ENCODE measurements at regions not wholly inside any gene's neighbourhood (a gene's known extent, or its start where the extent isn't known, plus 50 kb on each side); places are given as distances from the start of the nearest gene placed in this dataset.

DNA sequence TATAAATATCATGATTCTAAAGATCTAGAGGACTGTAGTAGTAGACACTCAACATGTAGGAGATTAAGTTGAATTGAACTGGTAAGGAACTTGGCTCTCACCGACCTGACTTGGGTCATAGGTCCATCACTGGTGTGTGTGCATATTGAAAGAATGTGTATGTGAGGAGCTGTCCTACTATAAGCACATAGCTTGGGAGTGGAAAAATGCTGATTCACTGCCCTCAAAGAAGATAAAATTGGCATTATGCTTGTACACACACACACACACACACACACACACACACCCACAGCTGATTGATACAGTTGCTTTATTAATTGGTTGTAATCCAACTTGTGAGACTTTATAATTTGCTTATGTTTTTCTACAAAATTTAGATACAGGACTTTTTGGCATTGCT is 411.0 kb upstream of the NR2F2 start:
- DNase-seq (ENCODE audit: low spot score) = no peak

DNA sequence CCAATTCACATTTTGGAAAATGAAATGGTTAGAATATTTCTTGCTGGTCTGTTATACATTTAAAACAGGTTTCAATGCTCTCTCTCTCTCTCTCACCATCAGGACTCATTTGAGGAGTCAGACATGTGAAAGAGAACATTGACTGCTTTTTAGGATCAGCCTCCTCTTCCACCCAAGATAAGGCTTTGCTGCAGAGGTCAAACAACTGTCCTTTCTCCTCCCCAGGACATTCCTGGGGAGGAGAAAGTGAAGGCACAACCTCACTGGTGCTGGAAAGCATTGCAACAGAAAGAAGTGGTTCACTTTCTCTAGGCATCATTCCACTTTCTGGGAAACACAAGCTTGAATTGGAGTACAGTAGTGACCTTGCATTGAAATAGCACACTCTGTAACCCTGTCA is 409.1 kb upstream of the NR2F2 start:
- DNase-seq (ENCODE audit: low spot score) = no peak

DNA sequence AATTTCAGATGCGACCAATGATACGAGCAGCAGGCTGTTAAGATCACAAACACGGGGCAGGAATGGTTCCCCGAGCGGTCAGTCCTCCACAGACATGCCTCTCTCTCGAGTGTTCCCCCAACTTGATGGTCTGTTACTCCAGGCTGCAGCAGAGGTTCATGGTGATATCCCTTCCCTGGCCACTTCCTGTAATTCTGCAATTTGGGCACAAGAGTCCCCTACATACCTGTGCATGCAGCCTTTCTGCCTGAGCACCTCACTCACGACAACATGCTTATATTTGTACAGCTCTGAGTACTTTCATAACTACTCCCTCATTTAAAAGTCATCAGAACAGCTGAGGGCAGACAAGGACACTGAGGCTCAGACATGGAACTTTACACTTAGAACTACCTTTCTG is 408.1 kb upstream of the NR2F2 start:
- no peak for DNase-seq (ENCODE audit: low spot score)

DNA sequence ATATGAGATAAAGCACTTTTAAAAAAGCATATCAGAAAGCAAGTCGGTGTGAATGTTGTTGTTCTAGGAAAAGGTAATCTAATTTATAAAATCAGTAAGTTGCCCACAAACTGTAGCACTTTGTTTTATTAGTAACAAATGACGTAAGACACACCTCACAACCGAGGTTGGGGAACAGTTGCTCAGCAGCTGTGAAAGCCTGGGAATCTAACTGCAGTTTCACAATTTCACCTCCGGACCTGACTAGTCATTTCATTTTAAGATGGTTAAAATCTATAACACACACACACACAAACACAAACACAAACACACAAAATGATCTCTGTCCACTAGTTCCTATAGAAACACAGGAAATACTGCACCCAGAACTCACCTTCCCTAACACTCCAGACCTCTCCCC is 406.7 kb upstream of the NR2F2 start:
- no peak for DNase-seq (ENCODE audit: low spot score)

DNA sequence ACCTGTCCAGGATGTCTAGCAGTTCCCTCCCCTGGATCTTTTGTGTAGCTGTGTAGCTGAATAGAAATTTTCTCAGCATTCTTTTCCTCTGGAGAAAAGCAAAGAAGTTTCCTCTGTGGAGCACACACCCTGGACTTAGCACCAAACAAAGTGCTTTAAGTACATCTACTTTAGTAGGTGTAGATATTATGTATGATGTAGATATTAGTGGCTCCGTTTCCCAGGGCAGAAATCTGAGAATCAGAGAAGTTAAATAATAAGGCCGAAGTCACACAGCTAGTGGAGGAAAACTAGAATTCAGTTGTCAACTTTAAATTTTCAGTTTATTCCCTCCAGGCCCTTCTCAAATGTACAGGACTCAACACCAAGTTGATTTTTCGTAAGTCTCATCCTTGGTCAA is 401.7 kb upstream of the NR2F2 start:
- DNase-seq (ENCODE audit: low spot score) = no peak

DNA sequence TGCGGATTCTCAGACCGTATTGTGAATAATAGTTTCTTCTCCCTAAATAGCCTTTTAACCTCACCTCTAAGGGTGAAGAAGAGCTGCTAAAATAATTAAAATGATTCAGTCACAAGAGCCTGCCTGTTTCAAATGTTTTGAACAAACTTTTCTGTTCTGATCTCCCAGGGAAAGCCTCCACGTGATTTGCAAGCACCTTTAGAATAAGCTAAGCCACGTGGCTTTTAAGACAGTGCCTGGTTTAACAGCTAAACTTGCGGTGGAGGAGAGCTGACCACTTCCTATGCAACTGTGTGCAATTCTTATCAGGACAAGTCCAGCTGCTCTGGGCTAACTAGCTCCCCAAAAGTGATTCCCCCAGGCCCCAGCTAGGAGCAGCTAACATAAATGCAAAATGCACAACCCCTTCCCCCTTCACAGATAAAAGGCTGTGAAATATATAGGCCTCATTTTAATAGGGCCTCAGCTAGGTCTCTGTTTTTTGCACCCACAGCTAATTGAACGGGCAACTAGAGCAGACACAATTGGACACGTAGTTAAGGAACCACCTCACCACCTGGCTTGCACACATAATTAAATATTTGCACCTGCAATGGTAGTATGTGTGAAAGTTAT is 401.2 kb upstream of the NR2F2 start:
- no peak for DNase-seq (ENCODE audit: low spot score)

DNA sequence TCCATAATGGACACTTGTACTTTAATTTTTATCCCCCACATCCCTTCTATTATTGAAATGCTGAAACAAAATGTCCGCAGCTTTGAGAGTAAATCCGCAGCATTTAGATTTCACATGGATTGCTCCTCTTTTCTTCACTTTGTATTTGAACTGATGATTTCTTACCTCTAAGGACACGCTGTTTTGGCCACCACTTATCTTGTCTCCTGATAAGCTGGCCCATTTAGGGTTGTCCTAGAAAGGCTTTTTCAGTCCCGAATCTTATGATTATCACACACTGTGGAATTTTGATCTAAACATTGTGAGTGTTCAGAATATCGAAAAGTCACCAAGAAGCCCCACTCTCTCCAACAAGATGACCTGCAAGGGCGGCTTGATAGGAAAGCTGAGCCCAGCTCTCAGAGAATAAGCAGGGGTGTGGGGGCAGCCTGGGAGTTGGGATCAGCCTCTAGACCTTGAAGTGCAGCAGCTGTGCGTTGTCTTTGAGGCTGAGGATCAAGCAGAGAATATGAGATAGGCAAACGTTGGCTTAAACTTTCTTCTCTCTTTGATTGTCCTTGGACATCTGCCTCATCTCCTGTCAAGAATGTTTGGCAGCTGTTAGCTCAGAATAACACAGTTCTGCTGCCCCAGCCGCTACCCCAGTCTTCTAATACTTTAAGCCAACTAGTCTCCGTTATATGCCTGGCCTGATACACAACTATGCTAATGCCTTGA is 399.7 kb upstream of the NR2F2 start:
- DNase-seq (ENCODE audit: low spot score) = no peak

DNA sequence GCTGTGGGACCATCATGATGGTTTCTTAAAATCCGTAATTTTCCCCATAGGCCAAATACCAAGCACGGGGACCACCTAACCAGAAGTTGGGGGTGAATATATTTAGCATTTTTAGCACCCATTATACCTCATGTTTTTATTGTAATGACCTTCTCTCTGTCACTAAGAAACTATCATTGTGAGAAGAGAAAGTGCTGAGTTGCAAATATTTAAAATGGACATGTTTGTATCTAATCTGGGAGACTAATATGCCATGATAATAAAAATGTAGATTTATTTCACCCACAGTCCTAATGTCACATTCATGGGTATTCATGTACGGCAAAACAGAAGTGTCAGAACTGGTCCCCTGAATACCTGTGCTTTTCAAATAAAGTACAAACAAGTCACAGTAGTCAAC is 398.9 kb upstream of the NR2F2 start:
- no peak for DNase-seq (ENCODE audit: low spot score)

DNA sequence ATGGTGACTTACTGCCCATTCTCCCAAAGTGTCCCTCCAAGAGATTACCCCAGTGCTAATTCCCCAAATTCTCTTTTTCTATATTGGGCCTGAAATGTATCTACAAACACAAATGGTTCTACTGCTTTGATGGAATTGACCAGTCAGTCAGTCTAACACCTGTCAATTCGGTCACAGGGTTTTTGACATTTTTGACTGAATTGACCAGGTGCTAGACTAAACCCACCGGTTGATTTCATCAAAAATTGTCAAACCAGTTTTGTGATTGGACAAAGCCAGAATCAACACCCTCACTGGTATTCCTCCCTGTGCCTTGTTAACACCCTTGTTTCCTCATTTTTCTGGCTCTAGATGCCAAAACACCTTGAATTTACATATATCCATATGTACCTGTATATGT is 398.4 kb upstream of the NR2F2 start:
- no peak for DNase-seq (ENCODE audit: low spot score)

DNA sequence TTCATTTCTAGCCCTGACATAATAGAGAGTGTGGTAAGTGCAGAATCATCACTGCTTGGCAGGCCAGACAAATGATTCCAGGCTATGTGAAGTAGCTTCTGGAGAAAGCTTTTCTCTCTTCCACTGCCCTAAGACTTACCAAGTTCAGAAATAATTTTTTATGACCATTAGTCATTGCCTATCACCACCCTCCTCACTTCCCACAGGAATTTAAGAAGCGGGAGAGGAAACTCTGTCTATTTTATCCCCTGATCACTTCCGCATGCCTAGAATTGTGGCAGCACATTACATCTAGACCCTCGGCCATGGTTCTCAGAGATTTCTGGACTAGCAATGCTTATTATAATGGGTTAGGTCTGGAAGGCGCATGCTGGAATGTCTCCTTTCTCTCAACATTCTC is 397.8 kb upstream of the NR2F2 start:
- no peak for DNase-seq (ENCODE audit: low spot score)

DNA sequence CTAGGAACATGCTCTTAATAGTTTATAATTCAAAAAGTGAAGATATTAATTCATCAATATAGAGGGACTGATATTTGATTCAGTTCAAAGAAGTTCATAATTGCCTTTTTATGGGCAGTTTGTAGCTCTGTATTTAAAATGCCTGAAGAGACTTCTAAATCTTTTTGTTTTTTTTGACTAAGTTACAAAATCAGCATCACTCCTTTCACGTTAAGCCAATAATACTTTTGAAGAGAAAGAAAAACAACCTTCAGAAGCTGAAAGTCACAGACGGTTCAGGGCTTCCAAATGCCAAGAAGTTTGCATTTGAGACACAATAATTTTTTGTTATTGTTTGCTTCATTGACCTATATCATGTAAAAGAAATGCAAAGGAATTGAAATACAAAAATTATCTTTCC is 394.6 kb upstream of the NR2F2 start:
- DNase-seq (ENCODE audit: low spot score) = no peak

DNA sequence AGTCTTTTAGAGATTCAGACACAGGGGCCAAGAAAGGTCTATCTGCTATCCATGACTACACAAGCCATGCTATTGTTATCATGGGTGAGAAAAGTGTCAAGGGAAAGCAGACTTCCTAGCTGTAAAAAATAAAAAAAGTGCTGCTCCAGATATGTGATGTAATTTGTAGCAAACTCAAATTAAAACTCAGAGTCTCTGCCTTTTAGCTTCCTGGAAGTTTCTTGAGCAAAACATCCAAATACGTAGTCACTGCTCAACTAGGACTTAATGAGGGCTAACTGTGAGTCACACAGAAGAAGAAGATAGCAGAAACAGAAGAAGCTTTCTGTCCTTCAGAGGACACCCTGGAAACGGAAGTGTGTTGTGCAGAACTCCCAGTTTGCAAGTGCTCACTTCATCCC is 393.4 kb upstream of the NR2F2 start:
- DNase-seq (ENCODE audit: low spot score) = no peak

DNA sequence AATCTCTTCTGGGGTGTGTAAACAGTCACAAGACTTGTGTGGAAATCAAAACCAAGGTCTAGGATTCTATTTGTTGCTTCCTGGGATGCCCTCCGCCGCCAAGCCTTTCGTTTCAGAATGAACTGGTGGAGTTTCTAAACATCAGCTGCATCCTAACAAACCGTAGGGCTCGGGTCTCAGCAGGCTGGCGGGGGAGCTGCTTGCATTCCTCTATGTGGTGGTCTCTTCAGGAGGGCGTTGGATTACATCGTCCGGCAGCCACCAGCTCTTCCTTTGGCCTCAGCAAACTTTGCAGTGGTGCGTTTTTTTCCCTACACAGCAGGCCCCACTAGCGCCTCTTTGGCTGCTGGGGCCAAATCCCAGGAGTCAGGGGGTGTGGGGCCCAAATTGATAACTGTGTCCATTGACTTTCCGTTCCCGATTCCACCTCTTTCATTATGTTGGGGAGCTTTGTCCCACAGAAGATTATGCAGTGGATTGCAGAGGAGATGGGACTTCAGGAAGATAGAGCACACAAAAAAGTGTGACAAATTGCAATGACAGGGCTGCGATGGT is 390.0 kb upstream of the NR2F2 start:
- DNase-seq (ENCODE audit: low spot score) = no peak

DNA sequence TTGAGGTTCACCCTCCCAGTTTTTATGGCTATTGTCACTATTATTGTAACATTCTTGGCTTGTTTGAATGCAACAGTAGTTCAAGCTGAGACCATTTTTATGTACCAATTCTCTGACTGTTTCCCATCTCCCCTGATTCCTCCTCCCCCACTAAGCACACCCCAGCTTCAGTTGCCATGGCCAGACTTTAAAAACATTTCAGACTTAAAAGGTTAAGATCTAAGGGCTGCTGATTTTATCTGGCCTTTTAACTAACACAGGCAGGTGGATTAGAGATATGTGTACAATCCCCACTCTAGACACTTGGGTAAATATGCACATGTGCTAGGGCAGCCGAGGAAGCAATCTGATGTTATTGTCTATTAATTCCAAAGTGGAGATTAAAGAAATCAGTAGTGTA is 386.3 kb upstream of the NR2F2 start:
- DNase-seq (ENCODE audit: low spot score) = no peak

DNA sequence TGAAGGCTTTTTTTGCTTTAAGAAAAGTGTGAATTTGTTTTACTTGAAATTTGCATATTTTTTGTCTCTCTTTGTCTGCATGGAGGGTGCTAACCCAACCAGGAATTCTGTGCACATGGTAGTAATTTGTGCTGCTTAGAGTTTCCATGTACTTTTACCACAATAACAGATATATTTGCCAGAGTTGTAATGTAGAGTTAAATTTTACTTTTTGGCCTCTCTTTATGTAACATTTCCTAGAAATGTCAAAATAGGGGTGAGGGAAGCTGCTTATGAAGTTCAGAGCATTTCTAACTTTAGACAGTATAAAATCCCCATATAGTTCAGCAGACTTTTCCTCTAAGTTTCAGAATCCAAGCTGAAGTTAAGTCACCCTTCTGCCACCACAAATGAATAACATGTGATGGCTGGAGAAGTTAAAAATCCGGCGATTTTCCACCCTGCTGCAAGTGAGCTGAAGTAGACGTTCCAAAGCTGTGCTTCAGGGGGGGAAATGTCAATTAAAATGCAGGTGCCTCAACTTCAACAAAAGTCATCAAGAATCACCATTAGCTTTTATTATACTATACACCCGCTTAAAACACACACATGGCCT is 385.7 kb upstream of the NR2F2 start:
- no peak for DNase-seq (ENCODE audit: low spot score)

DNA sequence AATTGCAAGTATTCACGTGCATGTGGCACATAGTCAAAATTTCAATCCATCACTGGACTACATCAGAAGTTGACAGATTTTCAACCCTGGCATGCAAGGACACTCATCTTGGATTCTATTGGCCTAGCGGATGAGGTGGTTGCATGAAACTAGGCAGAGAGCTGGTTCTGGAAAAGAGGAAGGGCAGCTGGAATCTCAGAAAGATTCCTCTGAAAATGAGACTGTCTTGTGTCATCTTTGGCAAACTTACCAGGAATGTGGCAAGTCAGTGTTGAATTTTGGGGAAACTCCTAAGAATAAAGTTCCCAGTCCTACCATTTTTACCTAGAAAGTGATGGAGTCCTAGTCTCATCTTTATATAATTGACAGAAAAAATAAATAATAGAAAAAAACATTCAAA is 384.3 kb upstream of the NR2F2 start:
- DNase-seq (ENCODE audit: low spot score) = no peak

DNA sequence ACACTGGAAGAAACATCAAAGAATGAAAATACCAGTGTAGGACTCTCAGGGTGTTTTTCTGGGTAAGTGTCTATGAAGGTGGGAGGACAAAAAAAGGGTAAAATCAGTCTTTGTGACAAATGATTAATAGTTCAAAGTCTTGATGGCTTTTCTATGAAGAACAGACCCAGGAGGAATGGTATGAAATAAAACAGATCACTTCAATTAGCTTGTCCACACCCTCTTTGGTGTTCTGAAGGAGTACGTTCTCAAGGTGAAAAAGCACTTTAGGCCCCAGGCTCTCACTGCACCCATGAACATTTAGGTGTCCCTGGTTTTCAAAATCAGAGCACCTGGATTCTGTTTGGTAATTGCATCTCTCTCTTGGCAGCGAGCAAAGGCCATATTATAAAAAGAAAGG is 383.6 kb upstream of the NR2F2 start:
- no peak for DNase-seq (ENCODE audit: low spot score)

DNA sequence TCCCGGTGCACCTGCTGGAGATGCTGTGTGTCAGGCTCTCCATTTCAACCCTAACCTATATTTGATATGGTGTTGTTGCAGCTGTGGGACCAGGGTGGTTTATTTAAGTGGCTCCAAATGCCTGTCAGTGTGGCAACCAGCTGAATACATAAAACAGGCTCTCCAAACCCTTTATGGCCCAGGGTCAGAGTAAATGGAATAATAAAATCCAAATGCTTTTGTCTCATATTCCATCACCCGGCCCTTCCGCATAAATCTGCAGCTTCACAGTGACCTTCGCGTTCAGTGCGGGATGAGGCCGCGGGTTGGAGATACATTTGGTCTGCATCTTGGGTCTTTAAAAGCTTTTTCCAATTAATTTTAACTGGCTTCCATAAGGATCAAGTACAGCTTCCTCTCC is 382.1 kb upstream of the NR2F2 start:
- no peak for DNase-seq (ENCODE audit: low spot score)

DNA sequence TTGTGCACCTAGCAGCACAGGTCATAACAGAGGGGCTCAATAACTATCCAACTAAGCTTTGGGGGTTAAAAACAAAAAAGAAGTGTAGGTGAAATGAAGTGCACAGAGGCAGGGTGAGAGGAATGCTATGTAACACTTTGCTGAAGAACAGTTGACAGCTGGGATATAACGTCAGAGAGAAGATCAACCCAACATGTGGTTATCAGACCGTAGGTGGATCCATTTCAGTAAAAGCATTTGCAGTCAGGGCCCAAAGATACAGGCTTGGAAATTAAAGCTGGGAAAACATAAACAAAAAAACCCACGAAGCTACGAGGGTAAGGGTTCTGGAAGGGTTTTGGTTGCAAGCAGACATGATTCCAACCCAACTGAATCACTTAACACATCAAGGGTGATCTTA is 377.5 kb upstream of the NR2F2 start:
- DNase-seq (ENCODE audit: low spot score) = no peak

DNA sequence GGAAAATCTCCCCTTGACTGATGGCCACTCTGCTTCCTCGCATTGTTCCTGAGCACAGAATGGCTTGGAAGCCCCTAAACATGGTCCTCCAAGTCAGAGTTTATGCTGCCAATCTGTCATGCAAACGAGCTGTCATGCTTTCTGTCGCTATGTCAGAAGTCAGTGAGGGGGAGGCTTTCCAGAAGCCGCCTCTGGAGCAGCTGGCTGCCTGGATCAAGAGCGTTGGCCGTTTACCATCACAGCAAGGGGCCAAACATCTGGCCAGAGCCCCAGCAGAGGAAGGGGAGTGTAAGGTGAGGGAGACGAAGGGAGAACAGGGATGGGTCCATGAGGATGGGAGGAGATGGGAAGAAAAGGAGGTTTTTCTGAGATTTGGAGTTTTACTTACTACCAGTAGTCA is 372.6 kb upstream of the NR2F2 start:
- no peak for DNase-seq (ENCODE audit: low spot score)

DNA sequence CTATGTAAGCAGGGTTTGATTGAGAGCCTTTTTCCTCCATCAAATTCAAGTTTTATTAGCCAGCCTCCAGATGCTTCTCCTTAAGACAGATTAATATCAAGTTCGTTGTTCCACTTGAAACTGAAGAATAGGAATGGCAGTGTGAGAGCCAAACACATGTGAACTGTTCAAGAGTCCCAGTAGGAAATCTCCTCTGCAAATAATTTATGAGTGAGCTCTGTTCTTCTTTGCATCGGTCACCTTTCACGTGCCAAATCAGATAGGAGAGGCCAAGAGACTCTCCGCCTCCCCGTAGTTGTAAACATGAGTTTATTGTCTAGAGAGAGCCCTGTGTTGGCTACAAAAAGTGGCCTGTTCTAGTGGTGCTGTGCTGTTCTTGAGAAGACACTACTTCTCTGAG is 372.1 kb upstream of the NR2F2 start:
- DNase-seq (ENCODE audit: low spot score) = no peak

DNA sequence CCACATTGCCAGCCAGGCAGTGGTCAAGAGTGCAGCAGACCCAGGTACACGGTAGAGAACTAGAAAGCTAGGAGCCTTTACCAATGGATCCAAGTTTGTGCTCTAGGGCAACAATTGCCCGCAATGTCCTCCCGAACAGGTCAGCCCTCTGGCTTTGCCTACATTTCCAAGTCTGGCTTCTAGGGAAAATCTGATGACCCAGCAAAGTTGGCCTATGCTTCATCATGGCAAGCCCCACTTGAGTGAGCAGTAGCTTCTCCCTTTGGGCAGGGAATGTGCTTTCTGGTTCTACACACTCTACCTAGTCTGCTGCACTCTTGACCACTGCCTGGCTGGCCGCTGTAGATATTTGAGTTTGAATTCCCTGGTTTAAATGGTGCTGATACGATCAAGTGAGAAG is 361.6 kb upstream of the NR2F2 start:
- no peak for DNase-seq (ENCODE audit: low spot score)

DNA sequence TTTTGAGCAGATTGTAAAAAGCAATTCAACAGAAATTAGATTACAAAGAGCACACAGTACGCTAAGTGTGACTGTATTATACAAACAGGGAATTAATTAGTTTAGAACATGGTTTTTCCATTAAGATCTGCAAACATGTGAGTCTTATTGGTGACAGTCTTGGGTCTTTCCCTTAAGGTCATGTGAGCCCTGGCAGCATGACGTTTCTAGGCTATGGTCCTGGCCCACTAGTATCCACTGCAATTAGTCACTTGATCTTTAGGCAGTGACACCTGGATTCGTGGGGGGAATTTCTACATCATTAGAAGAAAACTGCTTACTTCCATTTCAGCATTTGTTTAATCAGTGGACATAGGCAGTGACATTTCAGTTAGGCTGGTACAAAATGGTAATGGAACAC is 360.2 kb upstream of the NR2F2 start:
- no peak for DNase-seq (ENCODE audit: low spot score)

All from pons (tissue), 1 donor.